ENCODE measurements at regions not wholly inside any gene's neighbourhood (a gene's known extent, or its start where the extent isn't known, plus 50 kb on each side); places are given as distances from the start of the nearest gene placed in this dataset.

DNA sequence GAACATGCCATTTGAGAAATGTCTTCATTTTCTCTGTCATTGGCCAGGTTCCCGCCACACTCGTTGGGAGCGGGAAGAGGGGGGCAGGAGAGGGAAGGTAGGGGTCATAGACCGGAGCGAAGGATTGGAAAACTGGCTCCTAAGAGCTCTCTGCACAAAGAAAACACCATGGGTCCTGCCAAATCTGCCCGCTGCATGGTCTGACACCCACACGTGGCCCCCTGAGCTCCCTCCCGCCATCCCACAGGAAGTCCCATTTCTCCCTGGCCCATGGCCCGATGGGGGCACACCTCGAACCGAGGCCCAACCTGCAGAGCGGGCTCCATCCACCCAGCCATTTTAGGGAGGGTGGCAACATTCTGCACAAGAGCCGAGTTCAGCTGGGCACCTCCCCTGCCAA lies 159.6 kb downstream of the SALL1 start:
- no peak for DNase-seq

DNA sequence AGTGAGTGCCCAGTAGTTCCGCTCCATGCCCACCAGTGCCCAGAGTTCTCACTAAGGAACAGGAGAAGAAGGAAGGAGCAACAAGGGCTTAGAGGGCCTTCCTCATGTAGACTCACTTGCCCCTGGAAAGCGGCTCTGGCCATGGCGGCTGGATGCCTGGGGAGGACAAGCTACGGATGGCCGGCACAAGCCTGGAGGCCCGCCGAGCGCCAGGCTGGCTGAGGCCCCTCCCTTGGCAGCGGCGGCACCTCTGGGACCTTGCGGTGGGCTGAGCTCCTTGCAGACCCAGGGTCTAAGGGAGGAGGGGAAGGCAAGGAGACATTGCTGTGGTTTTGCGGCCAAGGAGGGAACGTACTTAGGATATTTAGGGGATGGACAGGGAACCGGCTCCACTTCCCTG lies 160.1 kb downstream of the SALL1 start:
- DNase-seq = no peak

DNA sequence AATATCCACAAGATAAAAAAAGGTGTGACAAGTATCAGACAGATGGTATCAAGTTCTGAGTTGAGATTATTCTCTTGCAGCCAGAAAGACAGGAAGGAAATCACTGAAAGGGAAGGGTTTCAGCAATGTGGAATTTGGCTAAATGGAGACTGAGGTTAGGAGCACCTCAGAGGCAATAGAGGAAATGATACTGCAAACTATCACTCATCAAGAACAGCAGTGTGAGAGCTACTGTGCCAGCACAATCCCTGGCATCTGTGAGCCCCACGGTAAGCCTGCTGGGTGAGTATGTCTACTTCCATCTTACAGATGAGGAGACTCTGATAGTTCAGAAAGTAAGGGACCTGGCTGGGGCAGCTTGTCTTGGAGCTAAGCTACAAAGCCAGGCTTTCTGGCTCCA lies 162.0 kb downstream of the SALL1 start:
- DNase-seq = no peak

DNA sequence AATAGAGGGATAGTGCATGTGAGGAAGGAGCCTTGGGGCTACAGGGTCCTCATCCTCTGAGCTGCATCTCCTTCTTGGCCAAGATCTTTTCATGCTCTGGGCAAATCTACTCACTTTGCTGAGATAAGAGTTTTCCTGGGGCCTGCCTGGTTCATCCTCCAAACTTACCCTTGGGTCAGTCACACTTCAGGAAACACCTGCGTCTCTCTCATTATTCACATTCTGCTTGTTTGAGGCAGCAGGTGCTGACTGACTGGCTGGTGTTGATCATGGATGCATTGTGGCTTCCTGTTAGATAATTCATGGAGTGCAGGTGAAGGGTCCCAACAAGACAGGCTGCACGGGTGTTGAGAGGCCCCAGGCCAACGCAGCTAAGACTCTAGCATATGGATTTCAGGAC lies 162.6 kb downstream of the SALL1 start:
- DNase-seq = no peak

DNA sequence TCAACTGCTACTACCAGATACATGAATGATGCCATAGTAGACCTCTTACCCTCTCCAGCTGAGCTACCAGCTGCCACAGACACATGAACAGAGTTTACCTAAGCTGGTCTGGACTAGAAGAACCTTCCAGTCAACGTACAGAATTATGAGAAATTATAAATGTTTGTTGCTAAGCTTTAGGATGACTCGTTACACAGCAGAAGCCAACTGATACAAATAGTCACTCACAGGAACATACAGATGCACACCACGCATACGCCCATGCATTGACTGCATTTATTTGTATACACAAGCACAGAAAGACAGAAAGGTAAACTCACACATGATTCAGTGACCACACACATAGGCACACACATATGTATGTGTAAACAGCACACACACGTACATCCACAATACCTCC lies 164.6 kb downstream of the SALL1 start:
- no peak for DNase-seq

DNA sequence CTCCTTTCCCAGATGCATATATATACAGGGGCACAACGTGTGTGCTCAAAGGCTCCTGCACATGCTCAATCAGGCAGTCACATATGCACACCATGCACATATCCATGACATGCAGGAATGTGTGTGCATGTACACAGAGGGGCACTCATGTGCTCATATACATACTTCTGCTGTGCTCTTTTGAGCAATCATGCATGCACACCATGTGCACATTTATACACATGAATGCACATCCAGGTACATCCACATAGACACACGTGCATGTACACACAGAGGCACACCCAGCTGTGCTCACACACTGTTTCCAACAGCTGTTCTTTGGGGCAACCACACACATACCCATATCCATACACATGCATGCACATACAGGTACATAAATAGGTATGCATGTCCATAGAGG lies 165.3 kb downstream of the SALL1 start:
- no peak for DNase-seq

DNA sequence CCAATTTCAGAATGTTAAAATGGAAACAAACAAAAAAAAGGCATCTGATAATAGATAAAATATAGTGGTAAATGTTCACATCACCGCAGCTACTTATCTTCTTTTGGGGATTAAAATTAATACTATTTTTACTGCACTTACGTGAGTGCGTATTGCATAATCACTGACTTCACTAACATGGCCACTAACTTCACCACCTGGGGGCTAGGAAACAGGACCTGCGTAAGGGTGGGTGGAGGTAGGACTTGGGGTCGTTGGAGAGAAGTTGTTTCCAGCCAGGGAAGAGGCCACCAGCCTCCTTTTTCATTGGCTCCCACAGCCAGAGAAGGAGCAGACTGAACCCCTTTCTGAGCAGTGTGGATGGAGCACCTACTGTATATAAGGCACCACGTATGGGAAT lies 166.4 kb downstream of the SALL1 start:
- no peak for DNase-seq

DNA sequence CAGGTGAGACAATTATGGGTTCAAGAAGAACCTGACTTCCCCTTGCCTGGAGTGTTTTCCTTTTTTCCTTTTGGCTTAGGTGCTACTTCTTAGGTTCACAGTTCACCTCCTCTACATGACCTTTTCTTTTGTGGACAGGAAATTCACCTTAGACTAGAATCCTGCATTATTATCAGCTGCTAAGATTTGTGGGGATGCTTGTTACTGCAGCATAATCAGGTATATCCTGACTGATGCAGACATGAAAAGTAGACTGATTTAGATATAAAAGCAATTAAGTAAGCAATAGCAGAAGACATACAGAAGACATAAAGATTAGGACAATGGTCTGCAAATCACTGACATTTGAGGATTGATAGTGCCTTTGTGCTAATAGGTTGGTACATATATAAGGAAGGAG lies 168.3 kb downstream of the SALL1 start:
- no peak for DNase-seq

DNA sequence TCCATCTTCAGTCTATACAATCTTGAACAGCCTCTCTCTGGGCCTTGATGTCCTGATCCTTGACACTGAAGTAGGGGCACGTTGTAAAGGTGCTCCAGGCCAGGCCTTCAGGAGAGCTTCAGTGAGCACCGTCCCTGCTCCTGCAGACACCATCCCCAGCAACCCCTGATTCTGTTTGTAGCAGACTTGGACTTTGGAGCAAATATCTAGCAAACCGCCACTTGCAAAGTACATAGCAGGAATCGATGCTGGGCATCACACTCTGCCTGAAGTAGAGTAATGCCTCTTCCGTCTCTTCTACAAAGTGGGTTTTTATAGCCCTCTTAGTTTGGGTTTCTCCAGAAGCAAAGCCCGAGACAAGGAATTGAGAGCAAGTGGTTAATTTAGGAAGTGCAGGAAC lies 169.1 kb downstream of the SALL1 start:
- DNase-seq = no peak

DNA sequence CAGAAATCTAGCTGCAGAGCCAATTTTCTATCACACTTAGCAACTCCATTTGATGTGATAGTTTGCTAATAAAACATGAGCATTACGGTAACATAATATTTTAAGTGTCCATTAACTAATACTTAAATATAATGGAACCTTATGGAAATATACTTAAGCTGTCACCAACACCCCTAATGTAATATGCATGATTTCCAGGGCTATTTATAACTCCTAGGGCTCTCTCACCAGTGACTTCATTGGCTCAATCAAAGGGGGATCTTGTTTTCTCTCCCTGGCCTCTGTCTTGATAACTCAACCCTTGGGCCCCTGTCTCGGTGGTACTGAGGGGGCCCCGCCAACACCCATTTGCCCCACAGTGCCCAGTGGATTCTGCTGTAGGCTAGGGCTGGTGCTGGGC lies 170.4 kb downstream of the SALL1 start:
- no peak for DNase-seq

DNA sequence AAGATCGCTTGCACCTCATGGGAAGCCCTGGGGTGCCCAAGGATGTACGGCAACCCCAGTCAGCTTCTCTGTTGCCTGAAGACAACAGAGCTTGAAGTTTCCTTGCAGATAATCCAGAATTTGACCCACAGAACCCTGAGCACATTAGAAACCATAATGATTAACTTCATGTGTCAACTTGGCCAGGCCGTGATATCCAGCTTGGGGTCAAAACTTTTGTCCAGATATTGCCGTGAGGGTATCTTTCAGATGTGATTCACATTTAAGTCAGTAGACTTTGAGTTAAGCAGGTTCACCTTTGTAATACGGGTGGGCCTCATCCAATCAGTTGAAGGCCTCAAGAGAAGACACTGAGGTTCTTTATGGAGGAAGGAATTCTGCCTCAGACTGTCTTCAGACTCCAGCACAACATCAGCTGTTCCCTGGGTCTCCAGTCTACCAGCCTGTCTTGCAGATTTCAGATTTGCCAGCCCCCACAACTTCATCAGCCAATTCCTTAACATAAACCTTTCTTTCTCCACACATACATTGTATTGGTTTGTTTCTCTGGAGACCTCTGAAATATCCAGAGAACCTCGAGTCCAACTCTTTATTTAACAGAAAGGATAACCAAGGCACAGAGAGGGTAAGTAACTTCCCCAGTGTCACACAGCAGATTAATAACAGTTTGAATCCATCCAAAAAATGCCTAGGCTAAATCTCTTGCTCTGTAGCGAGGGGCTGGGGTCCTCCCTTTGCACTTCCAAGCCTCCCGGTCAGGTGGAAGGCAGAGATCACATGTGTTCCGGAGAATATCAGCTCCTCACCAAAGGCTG lies 171.1 kb downstream of the SALL1 start:
- DNase-seq = no peak

DNA sequence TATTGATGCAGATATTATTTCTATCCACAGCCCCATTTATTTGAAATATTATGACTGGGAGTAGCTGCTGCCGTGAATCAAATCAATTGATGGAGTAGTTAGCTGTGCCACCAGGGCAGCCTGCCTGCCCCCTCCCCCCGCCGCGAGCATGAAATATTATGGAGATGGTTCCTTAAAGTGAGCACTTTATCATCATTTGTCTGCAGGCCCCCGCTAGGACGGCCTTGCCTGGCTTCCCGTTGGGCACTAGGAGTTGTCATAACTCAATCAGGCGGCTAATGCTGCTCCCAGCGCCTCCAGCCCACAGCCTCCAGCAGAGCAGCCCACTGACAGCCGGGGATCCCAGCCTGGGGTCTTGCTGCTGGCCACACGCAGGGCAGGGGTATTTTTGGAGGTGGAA lies 173.9 kb downstream of the SALL1 start:
- DNase-seq = no peak

DNA sequence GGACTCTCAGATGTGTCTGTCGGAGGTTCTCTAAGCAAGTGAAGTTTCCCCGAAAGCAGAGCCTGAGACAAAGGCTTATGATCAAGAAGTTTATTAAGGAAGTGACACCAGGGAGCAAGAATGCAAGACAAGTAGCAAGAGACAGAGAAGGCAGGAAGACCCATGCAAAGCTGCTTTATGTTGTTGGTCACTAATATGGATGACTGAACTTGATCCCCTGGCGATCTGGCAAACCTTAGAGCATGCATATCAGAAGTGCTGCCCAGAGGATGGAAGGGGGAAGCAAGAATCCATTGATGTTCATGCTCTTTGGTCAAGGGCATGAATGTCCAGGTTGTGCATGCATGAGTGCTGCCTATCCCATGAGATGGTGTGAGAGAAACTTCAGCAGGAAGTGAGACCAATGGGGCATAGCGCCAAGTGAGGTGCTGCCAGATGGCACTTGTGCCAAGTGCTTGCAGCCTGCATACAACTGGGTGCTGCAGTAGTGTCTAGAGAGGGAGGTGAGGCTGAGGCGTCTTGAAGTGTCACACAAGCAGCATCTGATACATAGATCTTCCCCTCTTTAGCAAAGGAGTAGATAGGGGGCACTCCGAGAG lies 176.5 kb downstream of the SALL1 start:
- no peak for DNase-seq

DNA sequence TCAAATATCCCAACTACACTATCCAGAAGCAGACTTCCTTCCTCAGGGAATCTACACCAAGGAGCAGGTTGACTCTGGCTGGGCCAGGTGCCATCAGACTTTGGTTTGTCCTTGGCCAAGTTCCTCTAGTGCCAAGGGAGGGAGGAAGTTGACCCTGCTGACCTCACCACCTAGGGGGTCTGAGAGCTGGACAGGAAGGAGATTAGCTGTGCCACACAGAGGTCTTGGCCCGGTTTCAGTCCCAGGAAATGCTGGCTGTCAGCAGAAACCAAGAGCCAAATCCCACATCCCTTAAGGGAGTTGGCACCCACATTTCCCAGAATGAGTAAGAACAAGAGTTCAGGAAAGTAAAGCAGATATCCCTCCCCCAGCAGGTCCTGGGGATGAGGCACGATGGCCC lies 178.2 kb downstream of the SALL1 start:
- no peak for DNase-seq

DNA sequence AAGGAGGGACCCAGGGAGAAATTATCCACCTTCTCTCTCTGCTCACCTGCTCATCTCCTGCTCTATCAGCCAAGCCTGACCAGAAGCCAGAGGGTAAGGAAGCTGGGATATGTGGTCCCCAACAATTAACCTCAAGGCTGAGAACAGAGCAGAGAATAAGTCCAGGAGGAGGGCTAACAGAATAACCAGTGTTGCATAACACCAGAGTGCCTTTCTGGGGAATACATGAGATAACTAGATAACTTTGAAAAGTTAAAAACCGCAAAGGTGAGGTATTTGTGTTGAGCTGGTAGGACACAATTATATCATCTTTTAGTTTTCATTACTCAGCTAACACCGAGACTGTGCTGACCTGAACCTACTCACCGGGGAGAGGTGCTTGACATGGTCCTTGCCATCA lies 180.8 kb downstream of the SALL1 start:
- DNase-seq = no peak

DNA sequence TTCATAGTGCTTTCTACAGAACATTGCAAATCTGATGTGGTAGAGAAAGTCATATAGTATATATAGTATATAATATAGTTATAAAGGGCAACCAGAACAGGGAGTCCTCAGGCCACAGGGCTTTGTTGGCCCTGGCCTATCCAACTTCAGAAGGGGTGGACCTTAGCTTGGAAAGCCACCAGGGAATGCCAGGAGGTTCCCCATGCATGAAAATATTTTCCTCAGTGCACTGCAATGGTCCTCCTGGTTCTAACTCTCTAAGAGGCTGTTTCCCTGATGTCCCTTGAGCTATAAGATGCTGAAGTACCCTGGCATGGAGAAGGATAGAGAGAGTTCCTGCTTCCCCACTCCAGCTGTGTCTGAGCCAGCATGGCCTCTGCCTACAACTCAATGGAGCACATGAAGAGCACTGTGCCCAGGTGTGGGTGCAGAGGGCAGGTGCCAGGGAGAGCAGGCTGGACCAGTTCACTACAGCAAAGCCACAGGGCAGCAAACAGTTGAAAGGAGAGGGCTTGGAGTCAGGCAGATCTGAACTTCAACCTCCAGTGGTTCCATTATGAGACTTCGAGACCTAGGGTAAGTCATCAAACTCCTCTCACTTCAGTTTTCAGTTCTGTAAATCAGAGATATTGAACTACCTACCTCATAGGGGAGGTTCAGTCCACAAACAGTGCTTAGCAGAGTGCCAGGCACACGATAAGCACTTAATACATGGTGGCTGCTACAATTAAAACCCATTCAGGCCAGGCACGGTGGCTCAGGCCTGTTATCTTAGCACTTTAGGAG lies 183.1 kb downstream of the SALL1 start:
- no peak for DNase-seq

DNA sequence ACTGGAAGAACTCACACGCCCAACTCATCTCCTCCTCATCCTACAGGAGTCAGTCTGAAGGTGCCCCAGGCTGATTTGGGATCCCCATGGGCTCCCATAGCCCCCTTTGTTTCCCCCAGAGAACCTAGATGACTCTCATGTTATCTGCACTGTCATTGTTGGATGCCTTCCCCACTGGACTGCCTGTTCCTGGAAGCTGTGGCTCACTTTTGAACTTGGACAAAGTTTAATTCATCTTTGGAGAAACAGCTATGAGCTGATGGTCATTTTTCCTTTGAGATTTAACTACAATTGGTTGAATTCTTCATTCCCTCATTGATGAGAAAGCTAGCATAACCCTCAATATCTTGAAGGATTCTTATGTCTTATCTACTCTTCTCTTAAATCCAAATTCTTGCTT lies 186.6 kb downstream of the SALL1 start:
- no peak for DNase-seq

DNA sequence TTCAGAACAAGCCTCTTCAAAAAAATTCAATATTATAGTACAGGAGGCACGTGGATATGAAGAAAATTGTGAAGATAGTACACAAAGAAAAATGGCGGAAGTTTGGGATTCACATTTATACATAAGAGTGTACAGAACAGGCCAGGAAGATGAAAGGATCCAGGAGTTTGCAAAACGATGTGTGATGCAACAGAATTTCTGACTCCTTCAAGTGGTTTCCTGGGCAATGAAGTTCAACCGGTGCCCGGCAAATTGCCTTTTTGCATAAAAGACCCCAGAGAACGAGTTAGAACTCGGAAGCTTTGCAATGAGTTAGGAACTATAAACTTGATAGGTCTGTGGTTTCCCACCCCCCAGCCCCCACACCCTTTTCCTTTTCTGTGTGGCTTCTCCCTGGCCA lies 189.1 kb downstream of the SALL1 start:
- no peak for DNase-seq

DNA sequence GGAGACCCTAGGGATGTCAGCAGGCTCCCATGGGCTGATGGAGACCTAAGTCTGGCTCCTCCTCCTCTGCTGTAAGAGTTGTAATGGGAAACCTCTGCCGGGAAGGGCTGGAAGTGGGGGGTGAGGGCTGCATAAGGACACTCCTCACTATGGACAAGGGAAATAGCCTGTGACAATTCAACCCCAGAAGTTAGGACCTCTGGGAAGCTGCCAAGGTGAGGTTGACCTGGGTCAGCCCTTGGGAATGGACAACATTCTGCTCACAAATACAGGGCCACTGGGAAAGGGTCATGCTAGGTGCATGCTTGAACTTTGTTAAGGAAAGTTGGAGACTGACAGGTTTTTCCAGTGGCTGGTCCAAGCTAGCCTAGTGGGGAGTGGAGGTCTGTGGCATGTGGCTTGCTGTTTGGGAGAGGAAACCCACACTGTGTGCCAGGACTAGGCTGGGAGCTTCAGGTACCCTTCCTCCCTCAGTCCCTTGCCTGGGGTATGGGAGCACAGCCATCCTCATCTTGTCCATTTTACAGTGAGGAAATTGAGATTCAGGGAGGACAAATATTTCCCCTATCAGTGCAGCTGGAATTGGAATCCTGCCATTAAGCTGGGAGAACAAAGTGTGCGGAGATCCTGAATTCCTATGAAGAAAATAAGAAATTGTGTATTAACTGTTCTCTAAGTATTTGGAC lies 190.4 kb downstream of the SALL1 start:
- DNase-seq = no peak

DNA sequence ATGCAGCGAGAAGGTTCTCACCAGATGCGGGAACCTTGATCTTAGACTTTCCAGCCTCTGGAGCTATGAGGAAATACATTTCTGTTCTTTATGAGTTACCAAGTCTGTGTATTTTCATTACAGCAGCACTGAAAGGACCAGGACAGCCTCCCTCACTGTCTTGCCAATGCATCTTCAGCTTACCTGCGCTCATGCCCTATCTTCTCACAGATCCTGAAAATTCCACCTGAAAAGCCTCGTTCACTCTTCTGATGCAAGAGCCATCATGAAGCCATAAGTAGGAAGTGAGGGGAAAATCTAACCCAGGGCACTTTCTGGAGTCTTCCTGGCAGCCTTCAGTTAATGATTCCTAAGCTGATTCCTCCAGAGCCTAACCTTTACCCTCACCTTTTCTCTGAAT lies 194.0 kb downstream of the SALL1 start:
- DNase-seq = no peak

DNA sequence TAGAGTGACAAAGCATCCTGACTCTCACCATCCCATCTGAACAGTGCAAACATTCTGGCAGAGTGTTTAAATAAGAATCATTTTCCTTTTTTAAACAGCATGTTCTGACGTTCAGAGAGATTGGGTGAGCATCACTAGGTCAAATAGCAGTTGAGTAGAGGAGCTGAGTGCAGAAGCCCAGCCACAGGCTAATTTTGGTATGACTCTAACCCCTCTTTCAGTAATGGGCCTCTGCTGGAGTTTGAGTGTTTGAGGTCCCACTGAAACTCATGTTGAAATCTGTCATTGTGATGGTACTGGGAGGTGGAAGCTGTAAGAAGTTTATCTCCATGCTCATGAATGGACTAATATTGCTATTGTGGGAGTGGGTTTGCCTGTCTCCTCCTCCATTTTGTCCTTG lies 194.4 kb downstream of the SALL1 start:
- DNase-seq = no peak

DNA sequence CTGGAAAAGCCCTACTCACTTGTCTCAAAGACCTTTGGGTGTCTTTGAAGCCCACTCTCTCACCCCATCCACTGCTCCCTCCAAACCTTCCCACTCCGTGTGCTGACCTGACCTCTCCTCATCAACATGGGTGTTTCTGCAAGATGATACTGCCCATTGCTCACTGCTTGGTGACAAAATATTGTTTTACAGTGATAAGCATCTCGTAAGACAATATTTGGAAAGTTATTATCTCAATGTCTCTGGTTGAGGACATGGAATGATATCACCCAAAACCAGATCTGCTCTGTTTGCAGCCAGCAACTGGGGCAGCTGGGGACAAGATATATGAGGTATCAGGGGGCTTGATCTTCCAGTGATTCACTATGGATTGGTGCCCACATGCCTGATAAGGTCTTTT lies 195.8 kb downstream of the SALL1 start:
- no peak for DNase-seq

DNA sequence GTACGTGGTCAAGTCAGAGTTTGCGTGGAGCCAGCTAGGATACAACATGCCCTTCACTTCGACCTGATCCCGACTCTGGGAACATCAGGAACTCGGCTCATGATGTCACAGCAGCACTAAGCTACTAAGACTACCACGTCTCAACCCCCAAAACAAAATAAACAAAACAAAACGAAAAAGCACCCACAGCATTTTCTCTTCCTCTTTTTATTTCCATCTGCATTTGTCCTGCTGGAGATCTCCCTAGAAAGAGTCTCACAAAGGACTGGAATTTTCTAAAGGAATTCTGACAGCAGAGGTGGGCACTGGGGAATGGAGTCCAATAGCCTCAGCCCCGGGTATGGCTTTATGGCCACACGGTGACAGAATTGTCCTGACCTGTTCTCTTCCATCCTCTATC lies 196.6 kb downstream of the SALL1 start:
- no peak for DNase-seq

DNA sequence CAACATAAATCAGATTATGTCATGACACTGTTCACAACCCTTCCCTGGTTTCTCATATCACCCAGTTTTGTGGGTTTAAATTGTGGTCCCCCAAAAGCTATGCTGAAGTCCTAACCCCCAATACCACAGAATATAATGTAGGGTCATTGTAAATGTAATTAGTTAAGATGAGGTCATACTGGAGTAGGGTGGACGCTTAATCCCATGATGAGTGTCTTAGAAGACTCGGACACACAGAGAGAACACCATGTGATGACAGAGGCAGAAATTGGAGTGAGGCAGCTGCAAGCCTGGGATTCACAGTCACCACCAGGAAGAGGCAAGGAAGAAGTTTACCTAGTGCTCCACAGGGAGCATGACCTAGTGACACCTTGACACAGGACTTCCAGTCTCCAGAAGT lies 197.8 kb downstream of the SALL1 start:
- DNase-seq = no peak

Data from hematopoietic multipotent progenitor cell treated with erythropoietin and hydrocortisone succinate and interleukin-3 and kit ligand, for 8 days (in vitro differentiated cells).